ENCODE measurements at regions not wholly inside any gene's neighbourhood (a gene's known extent, or its start where the extent isn't known, plus 50 kb on each side); places are given as distances from the start of the nearest gene placed in this dataset.

DNA sequence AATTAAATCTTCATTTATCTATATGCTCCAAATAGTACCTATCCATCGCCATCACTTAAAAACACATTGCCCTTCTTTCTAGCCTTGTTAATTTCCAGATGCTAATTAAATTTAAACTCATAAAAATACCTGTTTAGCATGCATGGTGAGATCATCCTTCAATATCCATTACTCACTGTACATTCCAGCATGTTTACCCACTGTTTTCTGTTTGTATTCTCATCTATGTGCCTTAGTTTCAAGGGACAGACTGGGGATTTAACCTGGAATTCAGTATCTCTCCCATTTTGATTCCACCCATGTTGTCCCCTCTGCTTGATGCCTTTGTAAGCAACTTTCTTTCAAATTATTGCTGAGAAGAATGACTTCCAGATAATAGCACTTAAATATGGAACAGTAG lies 208.0 kb downstream of the SPTSSA start:
- no peak for TF ChIP-seq CREB1 (IDR thresholded peaks at IDR 0.05; ENCODE audit: low read depth)
- TF ChIP-seq NFIC (IDR thresholded peaks at IDR 0.05) = no peak
- TF ChIP-seq EGR1 (IDR thresholded peaks at IDR 0.05) = no peak
- TF ChIP-seq CEBPB (IDR thresholded peaks at IDR 0.05) = no peak
- no peak for TF ChIP-seq RAD21 (IDR thresholded peaks at IDR 0.05; ENCODE audit: low read depth)
- TF ChIP-seq TAF1 (IDR thresholded peaks at IDR 0.05; ENCODE audit: low read depth) = no peak
- TF ChIP-seq FOXM1 (IDR thresholded peaks at IDR 0.05; ENCODE audit: borderline replicate concordance, low read depth) = no peak
- no peak for TF ChIP-seq REST (IDR thresholded peaks at IDR 0.05; ENCODE audit: low read depth)
- no peak for TF ChIP-seq TEAD4 (IDR thresholded peaks at IDR 0.05)
- no peak for TF ChIP-seq ZBTB7A (IDR thresholded peaks at IDR 0.05; ENCODE audit: low read depth)
- TF ChIP-seq MAX (IDR thresholded peaks at IDR 0.05) = no peak
- TF ChIP-seq EP300 (IDR thresholded peaks at IDR 0.05; ENCODE audit: borderline replicate concordance) = no peak
- TF ChIP-seq YY1 (IDR thresholded peaks at IDR 0.05; ENCODE audit: low read depth) = no peak
- TF ChIP-seq, protein P1, sequence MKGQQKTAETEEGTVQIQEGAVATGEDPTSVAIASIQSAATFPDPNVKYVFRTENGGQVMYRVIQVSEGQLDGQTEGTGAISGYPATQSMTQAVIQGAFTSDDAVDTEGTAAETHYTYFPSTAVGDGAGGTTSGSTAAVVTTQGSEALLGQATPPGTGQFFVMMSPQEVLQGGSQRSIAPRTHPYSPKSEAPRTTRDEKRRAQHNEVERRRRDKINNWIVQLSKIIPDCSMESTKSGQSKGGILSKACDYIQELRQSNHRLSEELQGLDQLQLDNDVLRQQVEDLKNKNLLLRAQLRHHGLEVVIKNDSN (IDR thresholded peaks at IDR 0.05) = no peak
- no peak for TF ChIP-seq TCF12 (IDR thresholded peaks at IDR 0.05; ENCODE audit: low read depth)

DNA sequence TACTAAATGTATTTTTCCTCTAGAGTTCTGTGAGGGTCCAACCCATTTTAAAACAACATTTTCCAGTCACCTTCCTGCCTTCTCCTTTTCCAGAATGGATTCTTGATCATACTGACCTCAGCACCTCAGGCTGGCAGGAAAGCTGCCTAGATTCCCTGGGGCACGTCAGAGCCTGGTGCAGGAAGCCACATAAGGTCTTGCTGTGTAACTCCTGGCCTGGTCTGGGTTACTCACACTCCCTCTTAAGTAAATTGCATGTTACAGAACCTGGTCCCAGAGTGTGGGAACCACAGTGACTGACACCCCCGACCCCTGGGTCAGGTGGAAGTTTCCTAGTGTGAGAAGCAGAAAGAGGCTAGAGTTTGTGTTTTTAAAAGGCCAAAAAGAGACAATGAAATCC lies 209.8 kb downstream of the SPTSSA start:
- no peak for TF ChIP-seq YY1 (IDR thresholded peaks at IDR 0.05; ENCODE audit: low read depth)
- TF ChIP-seq TEAD4 (IDR thresholded peaks at IDR 0.05) = no peak
- no peak for TF ChIP-seq TAF1 (IDR thresholded peaks at IDR 0.05; ENCODE audit: low read depth)
- TF ChIP-seq FOXM1 (IDR thresholded peaks at IDR 0.05; ENCODE audit: borderline replicate concordance, low read depth) = no peak
- no peak for TF ChIP-seq MAX (IDR thresholded peaks at IDR 0.05)
- no peak for TF ChIP-seq REST (IDR thresholded peaks at IDR 0.05; ENCODE audit: low read depth)
- TF ChIP-seq ZBTB7A (IDR thresholded peaks at IDR 0.05; ENCODE audit: low read depth) = no peak
- no peak for TF ChIP-seq EP300 (IDR thresholded peaks at IDR 0.05; ENCODE audit: borderline replicate concordance)

DNA sequence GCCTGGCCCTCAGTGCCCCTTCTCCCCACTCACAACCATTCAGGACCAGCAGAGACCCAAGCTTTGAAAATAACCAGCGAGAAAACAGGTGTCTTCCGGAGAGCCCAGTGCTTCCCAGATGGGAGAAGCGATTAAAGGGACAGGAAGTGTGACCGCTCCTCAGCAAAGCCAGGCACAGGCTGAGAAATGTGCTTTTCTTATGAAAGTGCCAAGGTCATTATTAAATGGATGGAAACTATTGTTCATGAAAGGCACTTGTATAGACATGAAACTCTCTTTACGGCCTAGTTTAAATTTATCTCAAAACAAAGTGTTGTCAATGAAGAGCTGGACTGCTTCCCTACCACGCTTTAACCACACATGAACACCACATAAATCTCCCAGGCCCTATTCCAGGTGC lies 210.4 kb downstream of the SPTSSA start:
- TF ChIP-seq CREB1 (IDR thresholded peaks at IDR 0.05; ENCODE audit: low read depth) (no peak), YY1 (IDR thresholded peaks at IDR 0.05; ENCODE audit: low read depth) (no peak), RAD21 (IDR thresholded peaks at IDR 0.05; ENCODE audit: low read depth) (no peak), TCF12 (IDR thresholded peaks at IDR 0.05; ENCODE audit: low read depth) (no peak), ZBTB7A (IDR thresholded peaks at IDR 0.05; ENCODE audit: low read depth) (no peak), NFIC (IDR thresholded peaks at IDR 0.05) (no peak), REST (IDR thresholded peaks at IDR 0.05; ENCODE audit: low read depth) (no peak), TAF1 (IDR thresholded peaks at IDR 0.05; ENCODE audit: low read depth) (no peak), CEBPB (IDR thresholded peaks at IDR 0.05) (no peak), FOXM1 (IDR thresholded peaks at IDR 0.05; ENCODE audit: borderline replicate concordance, low read depth) (no peak), EGR1 (IDR thresholded peaks at IDR 0.05) (no peak)

GRCh38 chr14:34250959-34251358 lies 211.1 kb downstream of the SPTSSA start:
- no peak for TF ChIP-seq MAX (IDR thresholded peaks at IDR 0.05)
- no peak for TF ChIP-seq CREB1 (IDR thresholded peaks at IDR 0.05; ENCODE audit: low read depth)
- no peak for TF ChIP-seq TCF12 (IDR thresholded peaks at IDR 0.05; ENCODE audit: low read depth)
- no peak for TF ChIP-seq ZBTB7A (IDR thresholded peaks at IDR 0.05; ENCODE audit: low read depth)
- no peak for TF ChIP-seq RAD21 (IDR thresholded peaks at IDR 0.05; ENCODE audit: low read depth)
- TF ChIP-seq EP300 (IDR thresholded peaks at IDR 0.05; ENCODE audit: borderline replicate concordance) = no peak
- no peak for TF ChIP-seq CEBPB (IDR thresholded peaks at IDR 0.05)
- TF ChIP-seq, protein P1 (IDR thresholded peaks at IDR 0.05) = no peak
- TF ChIP-seq REST (IDR thresholded peaks at IDR 0.05; ENCODE audit: low read depth) = no peak
- TF ChIP-seq YY1 (IDR thresholded peaks at IDR 0.05; ENCODE audit: low read depth) = no peak
- TF ChIP-seq FOXM1 (IDR thresholded peaks at IDR 0.05; ENCODE audit: borderline replicate concordance, low read depth) = no peak
- TF ChIP-seq EGR1 (IDR thresholded peaks at IDR 0.05) = no peak
- TF ChIP-seq TAF1 (IDR thresholded peaks at IDR 0.05; ENCODE audit: low read depth) = no peak
- no peak for TF ChIP-seq TEAD4 (IDR thresholded peaks at IDR 0.05)
- no peak for TF ChIP-seq NFIC (IDR thresholded peaks at IDR 0.05)
